ENCODE measurements at regions not wholly inside any gene's neighbourhood (a gene's known extent, or its start where the extent isn't known, plus 50 kb on each side); places are given as distances from the start of the nearest gene placed in this dataset.

DNA sequence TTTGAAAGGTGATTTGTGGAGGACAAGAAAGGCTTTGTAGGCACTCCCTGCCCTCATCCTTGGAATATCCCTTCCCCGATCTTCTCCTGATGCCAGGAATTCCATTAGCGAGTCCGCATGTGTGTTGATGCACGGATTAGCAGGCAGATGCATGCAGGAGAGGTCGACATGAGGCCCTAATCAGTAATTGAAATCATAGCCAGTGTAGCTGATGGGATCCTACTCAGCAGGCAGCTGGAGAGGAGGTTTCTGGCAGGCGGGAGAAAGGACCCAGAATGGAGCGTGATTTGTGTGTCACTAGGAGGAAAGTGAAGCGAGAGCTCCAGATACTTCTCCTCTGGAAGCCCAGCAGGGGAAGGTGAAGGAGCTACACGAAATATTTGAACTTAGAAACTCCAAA lies 196.3 kb upstream of the CDH11 start:
- TF ChIP-seq, protein P1, sequence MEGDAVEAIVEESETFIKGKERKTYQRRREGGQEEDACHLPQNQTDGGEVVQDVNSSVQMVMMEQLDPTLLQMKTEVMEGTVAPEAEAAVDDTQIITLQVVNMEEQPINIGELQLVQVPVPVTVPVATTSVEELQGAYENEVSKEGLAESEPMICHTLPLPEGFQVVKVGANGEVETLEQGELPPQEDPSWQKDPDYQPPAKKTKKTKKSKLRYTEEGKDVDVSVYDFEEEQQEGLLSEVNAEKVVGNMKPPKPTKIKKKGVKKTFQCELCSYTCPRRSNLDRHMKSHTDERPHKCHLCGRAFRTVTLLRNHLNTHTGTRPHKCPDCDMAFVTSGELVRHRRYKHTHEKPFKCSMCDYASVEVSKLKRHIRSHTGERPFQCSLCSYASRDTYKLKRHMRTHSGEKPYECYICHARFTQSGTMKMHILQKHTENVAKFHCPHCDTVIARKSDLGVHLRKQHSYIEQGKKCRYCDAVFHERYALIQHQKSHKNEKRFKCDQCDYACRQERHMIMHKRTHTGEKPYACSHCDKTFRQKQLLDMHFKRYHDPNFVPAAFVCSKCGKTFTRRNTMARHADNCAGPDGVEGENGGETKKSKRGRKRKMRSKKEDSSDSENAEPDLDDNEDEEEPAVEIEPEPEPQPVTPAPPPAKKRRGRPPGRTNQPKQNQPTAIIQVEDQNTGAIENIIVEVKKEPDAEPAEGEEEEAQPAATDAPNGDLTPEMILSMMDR (IDR thresholded peaks at IDR 0.05) = no peak

DNA sequence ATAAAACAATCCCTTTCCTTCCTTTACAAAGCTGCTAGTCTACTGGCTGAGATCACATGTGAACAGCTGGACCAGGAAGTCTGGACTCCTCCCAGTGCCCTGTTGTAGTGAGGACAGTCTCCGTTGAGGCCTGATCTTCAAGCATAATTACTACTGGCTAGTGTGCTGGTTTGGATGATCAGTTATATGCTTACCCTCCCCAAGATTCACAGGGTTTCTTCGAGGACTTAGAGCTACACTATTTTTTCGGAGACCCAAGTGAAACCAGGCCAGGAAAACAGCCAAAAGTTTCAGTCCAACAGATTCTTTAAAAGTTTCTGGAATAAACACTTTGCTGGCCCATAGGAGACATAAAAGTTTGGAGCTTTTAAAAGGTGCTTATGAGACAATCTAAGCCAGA lies 194.9 kb upstream of the CDH11 start:
- TF ChIP-seq, protein P1 (IDR thresholded peaks at IDR 0.05) = no peak

DNA sequence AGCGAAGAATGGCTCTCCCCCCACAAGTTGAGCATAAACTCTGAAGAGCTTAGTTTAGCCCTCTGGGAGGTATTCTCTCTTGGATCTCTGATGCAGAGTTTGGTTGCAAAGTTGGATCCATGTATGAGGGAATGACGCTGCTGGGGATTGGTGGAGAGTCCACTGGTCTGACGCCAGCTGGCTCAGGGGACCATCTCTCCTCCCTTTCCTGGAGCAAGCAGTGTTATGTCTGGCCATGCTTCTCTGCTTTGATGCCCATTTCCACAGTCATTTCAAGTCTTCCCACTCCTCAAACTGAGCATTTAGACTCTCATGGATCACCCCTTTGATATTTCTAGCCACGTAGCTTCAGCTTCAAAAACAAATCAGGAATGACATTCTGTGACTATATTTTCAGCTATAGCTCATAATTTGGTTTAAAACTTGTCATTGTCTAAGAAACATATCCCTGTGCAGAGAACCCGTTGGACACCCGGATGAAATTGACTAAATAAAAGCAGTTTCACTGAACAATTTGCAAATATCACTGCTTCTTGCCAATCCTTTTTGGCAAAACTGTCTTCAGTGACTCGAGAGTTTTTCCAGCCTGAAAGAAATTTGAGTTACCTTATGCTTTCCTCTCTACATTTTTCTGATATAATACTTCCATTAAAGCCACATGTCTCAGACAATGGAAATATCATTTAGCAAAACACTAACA lies 193.4 kb upstream of the CDH11 start:
- TF ChIP-seq, protein P1 (IDR thresholded peaks at IDR 0.05) = no peak

DNA sequence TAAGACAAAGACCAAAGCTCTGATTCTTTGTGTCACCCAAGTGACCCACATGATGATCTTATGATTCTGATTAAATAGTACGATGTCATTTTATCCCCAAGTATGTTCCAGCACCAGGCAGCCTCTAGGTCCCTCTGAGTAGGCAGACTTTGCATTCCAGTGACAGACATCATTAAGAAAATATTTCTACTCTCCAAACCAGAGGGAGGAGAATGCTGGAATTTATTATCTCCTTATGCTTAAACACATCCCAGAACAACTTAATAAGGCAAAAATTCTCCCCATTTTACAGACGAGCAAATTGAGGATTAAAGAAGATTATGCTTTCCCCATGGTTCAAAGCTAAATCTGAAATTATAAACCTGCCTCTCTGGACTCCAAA lies 192.8 kb upstream of the CDH11 start:
- TF ChIP-seq, protein P1 (IDR thresholded peaks at IDR 0.05) = no peak

DNA sequence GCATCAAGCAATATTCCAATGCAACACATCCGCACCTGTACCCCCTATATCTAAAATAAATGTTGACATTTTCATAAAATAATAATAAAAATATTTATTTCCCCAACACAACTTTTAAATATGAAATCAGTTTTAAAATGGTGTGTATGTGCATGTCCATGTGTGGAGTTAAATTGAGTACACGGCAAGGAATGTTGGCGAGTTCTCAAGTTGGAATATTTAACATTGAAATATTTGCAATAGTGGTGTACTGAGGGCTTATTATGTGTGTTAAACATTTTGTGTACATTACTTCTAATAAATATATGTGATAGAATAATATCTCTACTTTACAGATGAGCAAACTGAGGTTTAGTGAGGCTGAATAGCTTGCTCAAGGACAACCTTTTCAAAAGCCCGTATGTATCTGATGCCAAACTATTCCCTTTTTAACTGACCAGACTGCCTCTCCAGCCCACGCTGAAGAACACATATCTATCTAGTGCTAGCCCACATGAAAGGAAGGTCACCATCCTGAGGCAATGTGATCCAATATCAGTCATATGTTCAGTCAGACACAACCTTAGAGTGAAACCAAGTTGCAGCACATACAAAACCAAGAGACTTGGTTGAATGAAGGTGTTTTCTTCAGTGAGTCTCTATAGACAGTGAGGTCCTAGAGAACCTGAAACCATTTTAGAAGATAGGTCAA lies 192.2 kb upstream of the CDH11 start:
- TF ChIP-seq, protein P1 (IDR thresholded peaks at IDR 0.05) = no peak

DNA sequence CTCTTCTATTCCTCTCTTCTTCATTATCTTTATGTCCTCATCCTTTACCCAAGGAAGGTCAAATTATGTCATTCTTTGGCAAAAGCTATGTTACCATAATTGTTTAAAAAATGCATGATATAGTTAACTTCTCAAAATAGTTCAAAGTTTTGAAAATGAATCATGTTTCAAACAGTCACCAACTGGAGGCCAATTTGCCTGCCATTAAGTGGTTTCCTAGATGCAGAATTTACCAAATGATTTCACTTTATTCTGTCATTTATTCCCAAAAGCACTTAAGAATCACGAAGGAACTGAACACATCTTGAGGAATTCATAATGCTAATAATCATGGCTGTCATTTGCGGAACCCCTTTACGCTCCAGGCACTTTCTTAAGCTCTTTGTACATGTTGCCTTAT lies 190.9 kb upstream of the CDH11 start:
- TF ChIP-seq, protein P1 (IDR thresholded peaks at IDR 0.05) = no peak

DNA sequence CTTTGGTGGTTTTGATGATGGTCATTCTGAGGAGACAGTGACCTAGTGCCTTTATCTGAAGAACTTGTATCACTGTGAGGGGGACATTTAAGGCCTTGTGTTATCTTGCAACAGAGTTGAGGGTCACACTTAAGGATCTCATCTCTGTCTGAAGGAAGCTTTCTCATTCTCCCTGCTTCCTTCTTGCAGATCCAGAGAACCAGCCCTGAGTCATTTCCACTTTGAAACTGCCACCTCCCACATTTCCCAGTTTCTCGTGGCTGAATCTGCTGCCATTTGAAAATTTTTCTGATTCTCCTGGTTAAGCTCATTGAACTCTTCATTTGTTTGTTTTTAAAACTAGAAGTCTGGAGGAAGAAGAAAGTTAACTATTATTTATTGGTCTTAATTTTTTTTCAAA lies 190.2 kb upstream of the CDH11 start:
- TF ChIP-seq, protein P1 (IDR thresholded peaks at IDR 0.05) = no peak
